Cardiac muscle cell (in vitro differentiated cells and primary cell): ENCODE measurements at regions not wholly inside any gene's neighbourhood (a gene's known extent, or its start where the extent isn't known, plus 50 kb on each side); places are given as distances from the start of the nearest gene placed in this dataset.

Experiments
- DNase-seq, 2 donors: peaks; one replicate each; pipeline versions ENCODE4 v3.0.0 to v3.0.0-alpha.2; 2010 to 2017; ENCODE audit warnings: low read depth in 1 of 2, low spot score in 1 of 2
- H3K27ac ChIP-seq: fragments of 200-600 bp; sonication (generic); 2 replicates; pipeline ENCODE4 v1.5.1; 2016
- H3K27me3 ChIP-seq: fragments of 200-600 bp; sonication (generic); 2 replicates; pipeline ENCODE4 v1.6.0; 2016; ENCODE audit warnings: control low read depth
- H3K36me3 ChIP-seq: fragments of 200-600 bp; sonication (generic); 2 replicates; pipeline ENCODE4 v1.5.1; 2016; ENCODE audit warnings: control low read depth
- H3K4me1 ChIP-seq: fragments of 200-600 bp; sonication (generic); 2 replicates; pipeline ENCODE4 v1.8.1; 2017; ENCODE audit warnings: low read depth, mild to moderate bottlenecking, mixed run types
- H3K4me3 ChIP-seq: fragments of 200-600 bp; sonication (generic); 2 replicates; pipeline ENCODE4 v1.5.1; 2016; ENCODE audit warnings: mild to moderate bottlenecking
- H3K9me3 ChIP-seq: fragments of 200-600 bp; sonication (generic); 2 replicates; pipeline ENCODE4 v1.5.1; 2017; ENCODE audit warnings: low read depth, mild to moderate bottlenecking, control low read depth
- CTCF ChIP-seq: IDR thresholded peaks from 2 replicates; pipeline ENCODE4 v1.5.1; 2012; ENCODE audit warnings: low read depth, mild to moderate bottlenecking, low read length

GRCh38 chr5:152990217-152990616, 500.3 kb upstream of the GRIA1 start:
- no peaks in the 10 kb centered on the region for H3K27me3 ChIP-seq
- H3K9me3 ChIP-seq = no peaks in the 10 kb centered on the region
- DNase-seq = no peak
- H3K4me3 ChIP-seq = no peak overlapping the region
- H3K27ac ChIP-seq = no peak overlapping the region
- TF ChIP-seq CTCF = no peak
- no peaks in the 10 kb centered on the region for H3K4me1 ChIP-seq
- H3K36me3 ChIP-seq = no peaks in the 10 kb centered on the region

DNA sequence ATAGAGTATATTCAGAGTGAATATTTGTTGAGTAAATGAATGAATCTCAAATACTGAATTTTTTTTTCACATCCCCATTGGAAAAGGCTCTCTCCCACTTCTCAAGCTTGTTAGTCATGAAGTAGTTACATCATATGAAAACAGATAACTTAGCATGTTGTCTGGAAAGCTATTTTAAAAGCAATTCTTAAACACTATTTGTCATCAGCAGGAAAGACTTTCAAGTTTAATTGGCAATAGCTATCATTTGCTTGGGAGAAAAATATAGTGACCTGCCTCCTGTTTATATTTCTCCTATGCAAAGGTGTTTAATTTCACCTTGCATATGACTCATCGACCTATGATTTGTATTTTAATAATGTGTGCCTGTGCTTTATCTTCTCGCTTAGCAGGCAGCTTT, 499.8 kb upstream of the GRIA1 start:
- H3K36me3 ChIP-seq = no peaks in the 10 kb centered on the region
- no peak for TF ChIP-seq CTCF
- H3K4me3 ChIP-seq = no peak overlapping the region

DNA sequence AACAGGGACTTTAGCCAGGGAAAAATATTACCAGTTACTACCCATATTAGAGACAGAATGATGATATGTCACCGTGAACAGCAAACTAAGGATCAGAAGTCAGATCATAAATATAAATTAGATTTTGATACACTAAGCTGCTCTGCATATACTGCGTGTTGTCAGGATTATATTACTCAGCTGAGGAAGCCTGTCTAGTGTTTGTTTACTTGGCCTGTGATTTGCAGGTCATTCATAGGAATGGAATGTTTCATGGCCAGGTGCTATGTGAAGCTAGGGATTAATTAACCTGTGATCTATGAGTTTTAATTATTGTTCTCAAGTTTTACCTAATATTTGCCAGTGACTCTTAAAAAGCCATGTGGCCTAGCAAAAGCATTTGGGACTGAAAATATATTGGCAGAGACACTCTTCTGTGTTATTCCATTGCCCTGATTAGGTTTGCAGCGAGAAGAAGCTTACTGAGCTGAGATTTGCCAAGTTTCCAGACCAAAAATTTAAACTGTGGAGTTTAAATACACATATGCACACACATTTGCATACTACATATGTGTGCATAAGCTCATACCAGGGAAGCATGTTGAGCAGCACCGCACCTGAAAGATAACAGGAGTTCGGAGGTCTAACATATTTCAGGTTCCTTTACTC, 496.3 kb upstream of the GRIA1 start:
- no peaks in the 10 kb centered on the region for H3K9me3 ChIP-seq
- no peak overlapping the region for H3K4me3 ChIP-seq
- H3K27me3 ChIP-seq = no peaks in the 10 kb centered on the region
- H3K36me3 ChIP-seq = no peaks in the 10 kb centered on the region
- no peak for DNase-seq
- no peak for TF ChIP-seq CTCF
- no peaks in the 10 kb centered on the region for H3K4me1 ChIP-seq
- no peak overlapping the region for H3K27ac ChIP-seq

More for the DNA sequence above, 499.8 kb upstream of the GRIA1 start:
- H3K4me1 ChIP-seq = no peaks in the 10 kb centered on the region
- H3K27me3 ChIP-seq = no peaks in the 10 kb centered on the region
- H3K9me3 ChIP-seq = no peaks in the 10 kb centered on the region
- no peak overlapping the region for H3K27ac ChIP-seq
- DNase-seq = no peak

- Histone ChIP-seq H3K4me1 (no peaks in the 10 kb centered on the region), H3K9me3 (no peaks in the 10 kb centered on the region), H3K27me3 (no peaks in the 10 kb centered on the region), H3K27ac (no peak overlapping the region), H3K36me3 (no peaks in the 10 kb centered on the region), H3K4me3 (no peak overlapping the region)
- no peak for DNase-seq
- no peak for TF ChIP-seq CTCF
Measured at GRCh38 chr5:152995214-152995725, 495.2 kb upstream of the GRIA1 start.

DNA sequence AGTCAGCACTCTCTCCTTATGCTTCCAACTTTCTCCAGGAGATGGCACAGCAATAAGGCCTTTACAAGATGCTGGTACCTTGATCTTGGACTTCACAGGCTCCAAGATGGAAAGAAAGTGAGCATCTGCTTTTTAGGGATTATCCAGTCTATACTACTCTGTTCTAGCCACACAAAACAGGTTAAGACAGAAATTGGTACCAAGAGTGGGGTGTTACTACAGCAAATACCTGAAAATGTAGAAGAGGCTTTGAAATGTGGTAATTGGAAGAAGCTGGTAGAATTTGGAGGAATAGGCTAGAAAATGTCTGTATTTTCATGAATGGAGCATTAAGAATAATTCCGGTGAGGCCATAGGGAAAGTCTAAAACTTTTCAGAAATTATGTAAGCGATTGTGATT, 484.8 kb upstream of the GRIA1 start:
- DNase-seq = no peak
- H3K36me3 ChIP-seq = no peaks in the 10 kb centered on the region
- no peak for TF ChIP-seq CTCF
- H3K27ac ChIP-seq = no peak overlapping the region
- H3K4me3 ChIP-seq = no peak overlapping the region
- H3K9me3 ChIP-seq = no peaks in the 10 kb centered on the region
- H3K4me1 ChIP-seq = no peaks in the 10 kb centered on the region
- no peaks in the 10 kb centered on the region for H3K27me3 ChIP-seq
